RKO (cell line): ENCODE measurements at regions not wholly inside any gene's neighbourhood (a gene's known extent, or its start where the extent isn't known, plus 50 kb on each side); places are given as distances from the start of the nearest gene placed in this dataset.
"Not testable (repeated sequence)": the region's sequence is repeated elsewhere in the genome, so short reads cannot be mapped to it uniquely, and the experiment has no call there.

Experiments
- DNase-seq: peaks from one replicate; pipeline ENCODE4 v3.0.0-alpha.2; 2016; ENCODE audit warnings: low spot score

DNA sequence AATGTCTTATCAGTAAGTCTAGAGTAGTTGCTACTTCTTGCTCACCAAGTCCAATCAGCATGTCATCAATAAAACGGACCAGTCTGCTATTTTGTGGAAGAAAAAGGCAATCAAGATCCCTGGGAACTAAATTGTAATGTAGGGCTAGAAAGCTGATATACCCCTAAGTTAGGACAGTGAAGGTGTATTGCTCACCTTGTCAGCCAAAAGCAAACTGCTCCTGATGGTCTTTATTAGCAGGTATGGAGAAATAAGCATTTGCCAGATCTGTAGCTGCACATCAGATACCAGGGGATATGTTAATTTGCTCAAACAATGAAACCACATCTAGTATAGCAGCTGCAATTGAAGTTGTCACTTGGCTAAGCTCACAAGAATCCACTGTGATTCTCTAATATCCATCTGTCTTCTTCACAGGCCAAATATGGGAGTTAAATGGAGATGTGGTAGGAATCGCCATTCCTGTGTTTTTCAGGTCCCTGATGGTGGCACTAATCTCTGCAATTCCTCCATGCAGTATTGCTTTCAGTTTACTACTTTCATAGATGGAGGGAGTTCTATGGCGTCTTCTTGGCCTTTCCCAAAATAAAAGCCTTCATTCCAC lies 75.0 kb downstream of the TMEM237 start:
- DNase-seq: no peak

DNA sequence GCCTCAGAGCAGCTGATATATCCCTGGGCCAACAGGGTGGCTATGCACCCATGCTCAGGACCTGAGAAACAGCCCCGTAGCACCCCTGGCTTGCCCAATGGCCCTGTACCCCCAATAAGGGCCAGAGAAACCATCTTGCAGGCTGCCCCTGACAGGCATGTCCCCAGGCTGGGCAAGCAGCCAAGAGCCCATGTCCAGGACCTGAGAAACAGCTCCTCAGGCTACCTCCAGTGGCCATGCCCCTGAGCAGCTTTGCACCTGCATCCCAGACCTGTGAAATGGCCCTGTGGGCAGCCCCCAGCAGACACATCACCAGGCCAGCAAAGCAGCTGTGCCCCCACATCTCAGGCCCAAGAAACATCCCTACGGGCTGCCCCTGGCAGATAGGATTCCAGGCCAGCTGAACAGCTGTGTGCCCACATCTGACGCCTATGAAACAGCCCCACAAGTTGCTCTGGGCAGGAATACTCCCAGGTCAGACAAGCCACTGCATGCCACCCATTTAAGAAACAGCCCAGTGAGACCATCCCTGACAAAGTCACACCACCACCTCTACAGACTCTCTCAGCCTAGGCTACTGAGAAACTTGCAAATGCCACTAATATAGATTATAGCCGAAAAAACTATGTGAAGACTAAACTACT lies 84.1 kb downstream of the TMEM237 start:
- no peak for DNase-seq

GRCh38 chr2:201558665-201559064 lies 84.6 kb downstream of the TMEM237 start:
- DNase-seq: no peak

DNA sequence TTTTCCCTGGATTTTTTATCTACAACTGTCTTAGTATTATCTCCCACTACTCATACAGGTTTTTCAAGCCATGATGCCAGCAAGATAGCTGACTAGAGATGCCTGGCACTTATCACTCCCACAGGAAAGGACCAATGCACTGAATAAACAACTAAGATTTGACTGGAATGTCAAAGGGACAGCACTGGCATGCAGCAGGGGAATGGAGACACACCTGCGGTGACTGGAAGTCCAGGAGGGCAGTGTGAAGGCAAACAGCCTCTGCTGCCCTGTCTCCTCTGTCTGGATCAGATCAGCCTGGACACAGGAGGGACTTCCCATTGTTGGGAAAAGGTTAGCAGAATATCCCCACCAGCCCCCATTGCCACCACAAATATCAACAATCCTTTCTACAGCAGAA lies 85.1 kb downstream of the TMEM237 start:
- no peak for DNase-seq

DNA sequence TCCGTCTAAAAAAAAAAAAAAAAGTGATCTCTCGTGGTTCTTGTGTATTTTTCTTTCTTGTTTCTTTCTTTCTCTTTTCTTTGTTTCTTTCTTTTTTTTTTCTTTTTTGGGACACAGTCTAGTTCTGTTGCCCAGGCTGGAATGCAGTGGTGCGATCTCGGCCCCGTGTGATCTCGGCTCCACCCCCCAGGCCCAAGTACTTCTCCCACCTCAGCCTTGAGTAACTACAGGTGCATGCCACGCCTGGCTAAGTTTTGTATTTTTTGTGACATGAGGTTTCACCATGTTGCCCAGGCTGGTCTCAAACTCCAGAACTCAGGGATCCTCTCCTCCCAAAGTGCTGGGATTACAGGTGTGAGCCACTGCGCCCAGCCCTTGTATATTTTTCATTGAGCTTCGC lies 91.4 kb downstream of the TMEM237 start:
- DNase-seq: no peak

DNA sequence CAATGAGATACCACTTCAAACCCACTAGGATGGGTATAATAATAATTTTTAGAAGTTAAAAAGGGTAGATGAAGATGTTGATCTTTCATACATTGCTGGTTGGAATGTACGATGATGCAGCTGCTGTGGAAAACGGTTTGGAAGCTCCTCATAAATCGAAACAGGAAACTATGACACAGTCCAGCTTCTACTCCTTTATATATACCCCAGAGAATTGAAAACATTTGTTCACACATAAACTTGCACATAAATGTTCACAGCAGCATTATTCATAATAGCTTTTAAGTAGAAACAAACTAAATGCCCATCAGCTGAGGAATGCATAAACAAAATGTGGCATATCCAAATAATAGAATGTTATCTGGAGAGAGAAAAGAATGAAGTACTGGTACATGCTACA lies 95.0 kb downstream of the STRADB start:
- no peak for DNase-seq

DNA sequence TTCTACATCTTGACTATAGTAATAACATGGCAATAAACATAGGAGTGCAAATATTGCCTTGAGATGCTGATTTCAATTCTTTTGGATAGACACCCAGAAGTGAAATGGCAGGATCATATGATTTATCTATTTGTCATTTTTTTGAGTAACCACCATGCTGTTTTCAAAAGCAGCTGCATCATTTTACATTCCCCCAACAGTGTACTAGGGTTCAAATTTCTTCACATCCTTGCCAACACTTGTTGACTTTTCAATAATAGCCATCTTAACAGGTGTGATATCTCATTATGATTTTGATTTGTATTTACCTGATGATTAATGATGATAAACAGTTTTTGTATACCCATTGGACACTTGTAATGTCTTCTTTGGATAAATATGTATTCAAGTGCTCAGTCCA lies 90.8 kb downstream of the STRADB start:
- no peak for DNase-seq

DNA sequence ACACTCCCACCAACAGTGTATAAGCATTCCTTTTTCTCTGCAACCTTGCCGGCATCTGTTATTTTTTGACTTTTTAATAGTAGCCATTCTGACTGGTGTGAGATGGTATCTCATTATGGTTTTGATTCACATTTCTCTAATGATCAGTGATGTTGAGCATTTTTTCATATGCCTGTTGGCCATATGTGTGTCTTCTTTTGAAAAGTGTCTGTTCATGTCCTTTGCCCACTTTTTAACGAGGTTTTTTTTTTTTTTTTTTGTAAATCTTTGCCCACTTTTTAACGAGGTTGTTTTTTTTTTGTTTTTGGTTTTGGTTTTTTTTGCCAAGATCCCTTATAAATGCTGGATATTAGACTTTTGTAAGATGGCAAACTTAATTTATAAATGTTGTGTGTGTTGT lies 87.7 kb downstream of the STRADB start:
- DNase-seq: not testable (repeated sequence)

DNA sequence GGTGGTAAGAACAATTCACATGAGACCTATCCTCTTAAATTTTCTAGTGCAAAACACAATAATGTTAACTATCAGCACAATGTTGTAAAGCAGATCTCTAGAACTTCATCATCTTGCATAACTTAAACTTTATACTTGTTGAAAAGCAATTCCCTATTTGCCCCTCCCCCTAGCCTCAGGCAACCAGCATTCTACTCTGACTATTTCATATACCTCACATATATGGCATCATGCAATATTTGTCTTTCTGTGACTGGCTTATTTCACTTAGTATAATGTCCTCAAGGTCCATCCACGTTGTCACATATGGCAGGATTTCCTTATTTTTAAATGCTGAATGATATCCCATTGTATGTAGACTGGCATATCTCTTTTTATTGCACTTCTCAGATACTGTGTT lies 86.5 kb downstream of the STRADB start:
- DNase-seq: no peak

- no peak for DNase-seq
These were observed 85.2 kb downstream of the STRADB start for GRCh38 chr2:201536754-201537153.

- DNase-seq: no peak
These were observed 84.5 kb downstream of the STRADB start for GRCh38 chr2:201536046-201536445.

DNA sequence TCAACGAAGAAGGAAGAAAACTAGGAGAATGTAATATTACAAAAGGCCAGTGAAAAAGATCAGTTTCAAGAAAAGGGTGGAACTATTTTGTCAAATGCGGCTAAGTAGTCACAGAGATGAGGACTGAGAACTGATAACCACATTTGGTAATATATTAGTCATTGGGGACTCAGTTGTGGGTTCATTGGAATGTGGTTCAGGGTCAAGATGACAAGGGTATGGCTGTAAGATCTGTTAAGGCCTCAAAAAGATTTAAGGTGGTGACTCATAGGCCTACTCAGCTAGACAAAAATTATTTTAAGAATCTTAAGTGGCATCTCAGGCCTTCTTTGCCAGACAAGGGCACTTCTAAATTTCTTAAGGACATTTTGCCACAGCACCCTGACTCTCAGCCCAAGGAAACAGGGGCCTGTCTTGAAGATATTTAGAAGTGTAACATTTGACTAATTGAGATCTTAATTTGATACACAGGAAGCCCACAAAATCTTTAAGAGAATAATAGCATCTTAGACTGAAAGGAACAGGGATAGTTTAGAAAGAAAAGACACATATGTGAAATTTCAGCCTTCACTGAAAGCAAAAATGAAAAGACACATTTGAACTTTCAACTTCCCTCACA lies 81.3 kb downstream of the STRADB start:
- peak; percentile 91 for DNase-seq
